H9 (cell line): ENCODE measurements at regions not wholly inside any gene's neighbourhood (a gene's known extent, or its start where the extent isn't known, plus 50 kb on each side); places are given as distances from the start of the nearest gene placed in this dataset.

ENCODE experiments used
- DNase-seq: peaks from one replicate; pipeline ENCODE4 v3.0.0-alpha.2; 2017
- H2AFZ ChIP-seq: one replicate; pipeline ENCODE4 v1.6.1; 2013; ENCODE audit warnings: mild to moderate bottlenecking, low read length, control low read depth, moderate library complexity
- H2AK5ac ChIP-seq: 2 replicates; pipeline ENCODE4 v1.6.1; 2013; ENCODE audit warnings: low read length, control low read depth, mixed read lengths; ENCODE audit not compliant: insufficient read length
- H2BK120ac ChIP-seq: one replicate; pipeline ENCODE4 v1.6.1; 2013; ENCODE audit warnings: low read depth, mild to moderate bottlenecking, low read length, control low read depth, inconsistent platforms; ENCODE audit not compliant: poor library complexity, severe bottlenecking
- H2BK12ac ChIP-seq: 2 replicates; pipeline ENCODE4 v1.6.1; 2013; ENCODE audit warnings: low read length, control low read depth, mixed read lengths, low read depth; ENCODE audit not compliant: insufficient read length
- H2BK15ac ChIP-seq: 2 replicates; pipeline ENCODE4 v1.6.1; 2013; ENCODE audit warnings: low read depth, low read length, control low read depth
- H2BK20ac ChIP-seq: one replicate; pipeline ENCODE4 v1.6.1; 2013; ENCODE audit warnings: low read depth, mild to moderate bottlenecking, low read length, control low read depth, inconsistent platforms; ENCODE audit not compliant: poor library complexity, severe bottlenecking
- H2BK5ac ChIP-seq: 2 replicates; pipeline ENCODE4 v1.6.1; 2013; ENCODE audit warnings: low read length, control low read depth, mixed read lengths; ENCODE audit not compliant: insufficient read length
- H3K14ac ChIP-seq: 2 replicates; pipeline ENCODE4 v1.6.1; 2013; ENCODE audit warnings: low read length, control low read depth; ENCODE audit not compliant: insufficient read depth
- H3K18ac ChIP-seq: 2 replicates; pipeline ENCODE4 v1.6.1; 2013; ENCODE audit warnings: low read depth, mild to moderate bottlenecking, mixed read lengths, low read length, control low read depth; ENCODE audit not compliant: insufficient read length
- H3K23ac ChIP-seq: 2 replicates; pipeline ENCODE4 v1.6.1; 2013; ENCODE audit warnings: low read length, control low read depth, mixed read lengths, low read depth; ENCODE audit not compliant: insufficient read length
- H3K23me2 ChIP-seq: 2 replicates; pipeline ENCODE4 v1.6.1; 2013; ENCODE audit warnings: low read depth, mild to moderate bottlenecking, mixed read lengths, low read length, control low read depth; ENCODE audit not compliant: insufficient read length, poor library complexity, severe bottlenecking
- H3K27ac ChIP-seq: 2 replicates; pipeline ENCODE4 v1.5.1; 2013; ENCODE audit warnings: low read length, control low read depth, mixed read lengths, low read depth; ENCODE audit not compliant: insufficient read length
- H3K27me3 ChIP-seq: 2 replicates; pipeline ENCODE4 v1.6.1; 2013; ENCODE audit warnings: low read length, control low read depth, inconsistent platforms; ENCODE audit not compliant: insufficient read depth
- H3K4ac ChIP-seq: 2 replicates; pipeline ENCODE4 v1.6.1; 2013; ENCODE audit warnings: low read depth, mild to moderate bottlenecking, control low read depth, inconsistent platforms, low read length, moderate library complexity
- H3K4me1 ChIP-seq: 2 replicates; pipeline ENCODE4 v1.6.1; 2013; ENCODE audit warnings: low read length, control low read depth, inconsistent platforms; ENCODE audit not compliant: insufficient read depth
- H3K4me2 ChIP-seq: 2 replicates; pipeline ENCODE4 v1.6.1; 2013; ENCODE audit warnings: low read length, control low read depth, mixed read lengths; ENCODE audit not compliant: insufficient read length, insufficient read depth
- H3K56ac ChIP-seq: 2 replicates; pipeline ENCODE4 v1.6.1; 2013; ENCODE audit warnings: low read depth, mild to moderate bottlenecking, mixed read lengths, low read length, control low read depth; ENCODE audit not compliant: insufficient read length
- H3K79me1 ChIP-seq: 2 replicates; pipeline ENCODE4 v1.6.1; 2013; ENCODE audit warnings: low read depth, mild to moderate bottlenecking, moderate library complexity, low read length, control low read depth, inconsistent platforms; ENCODE audit not compliant: insufficient read depth, poor library complexity, severe bottlenecking
- H3K79me2 ChIP-seq: 2 replicates; pipeline ENCODE4 v1.6.1; 2013; ENCODE audit warnings: low read length, control low read depth, inconsistent platforms; ENCODE audit not compliant: insufficient read depth
- H3K9ac ChIP-seq: 2 replicates; pipeline ENCODE4 v1.6.1; 2013; ENCODE audit warnings: low read length, control low read depth, mixed read lengths; ENCODE audit not compliant: insufficient read length; ENCODE audit errors: extremely low read depth
- H3K9me3 ChIP-seq: one replicate; pipeline ENCODE4 v1.6.1; 2013; ENCODE audit warnings: low read depth, low read length, inconsistent platforms; ENCODE audit not compliant: control insufficient read depth
- H3T11ph ChIP-seq: one replicate; pipeline ENCODE4 v1.6.1; 2013; ENCODE audit warnings: mild to moderate bottlenecking, low read length, control low read depth, inconsistent platforms
- H4K20me1 ChIP-seq: one replicate; pipeline ENCODE4 v1.6.1; 2013; ENCODE audit not compliant: control insufficient read depth, insufficient read length, insufficient read depth
- H4K5ac ChIP-seq: 2 replicates; pipeline ENCODE4 v1.6.1; 2013; ENCODE audit warnings: low read depth, mild to moderate bottlenecking, mixed read lengths, low read length, control low read depth; ENCODE audit not compliant: insufficient read length
- H4K8ac ChIP-seq: replicated peaks from 2 replicates; pipeline ENCODE4 v1.6.1; 2013; ENCODE audit warnings: low read length, control low read depth, mixed read lengths, low read depth; ENCODE audit not compliant: insufficient read length
- H4K91ac ChIP-seq: 2 replicates; pipeline ENCODE4 v1.6.1; 2013; ENCODE audit warnings: low read depth, mild to moderate bottlenecking, moderate library complexity, mixed read lengths, low read length, control low read depth; ENCODE audit not compliant: insufficient read length
- H3K27ac Mint-ChIP-seq, 3 experiments: 2 replicates in 2 of 3; 3 replicates in 1 of 3; pipeline ENCODE4 v1.8.0; 2020 to 2021; ENCODE audit warnings: mixed read lengths in 3 of 3, mild to moderate bottlenecking in 1 of 3, moderate library complexity in 1 of 3
- H3K27me3 Mint-ChIP-seq: 2 replicates; pipeline ENCODE4 v1.8.0; 2021; ENCODE audit warnings: low read depth, mild to moderate bottlenecking, moderate library complexity, mixed read lengths
- H3K36me3 Mint-ChIP-seq, 3 experiments: 2 replicates in 2 of 3; 3 replicates in 1 of 3; pipeline ENCODE4 v1.8.0; 2020 to 2021; ENCODE audit warnings: low read depth in 3 of 3, mixed read lengths in 3 of 3; ENCODE audit not compliant: insufficient read depth in 1 of 3
- H3K4me1 Mint-ChIP-seq, 2 experiments: 2 replicates each; pipeline ENCODE4 v1.8.0; 2020; ENCODE audit warnings: mixed read lengths in 2 of 2
- H3K4me3 Mint-ChIP-seq, 2 experiments: 2 replicates in 1 of 2; 3 replicates in 1 of 2; pipeline ENCODE4 v1.8.0; 2020 to 2021; ENCODE audit warnings: mild to moderate bottlenecking in 2 of 2, mixed read lengths in 2 of 2, moderate library complexity in 1 of 2
- H3K9me3 Mint-ChIP-seq, 2 experiments: 2 replicates in 1 of 2; 3 replicates in 1 of 2; pipeline ENCODE4 v1.8.0; 2020; ENCODE audit warnings: mild to moderate bottlenecking in 2 of 2, mixed read lengths in 2 of 2, moderate library complexity in 1 of 2
- CTCF ChIP-seq: fragments of 200-600 bp; sonication (generic); conservative IDR thresholded peaks from 3 replicates; pipeline ENCODE4 v1.8.0; 2021; ENCODE audit warnings: antibody characterized with exemption, mild to moderate bottlenecking
- WGBS: extraction: QIAGEN DNeasy Blood & Tissue Kit; methylation state at CpG from one replicate; pipeline ENCODE4 v1.1.7; 2013; ENCODE audit warnings: missing lambda C conversion rate, low lambda C conversion rate, mixed read lengths; ENCODE audit not compliant: insufficient read length; ENCODE audit errors: extremely low coverage; 5-methylcytosine and 5-hydroxymethylcytosine counted together

GRCh38 chr5:57698086-57698485, 215.5 kb upstream of the ACTBL2 start:
- no peak overlapping the region for H3K56ac ChIP-seq
- H3K4me1 Mint-ChIP-seq, result peaks cover 18 to 19% of the 10 kb centered on the region in 2 experiments
- H3K79me2 ChIP-seq, result no peaks in the 10 kb centered on the region
- H3K9ac ChIP-seq, result no peak overlapping the region
- H3K79me1 ChIP-seq, result no peaks in the 10 kb centered on the region
- H3K18ac ChIP-seq, result no peak overlapping the region
- H4K91ac ChIP-seq, result no peak overlapping the region
- H3K4me2 ChIP-seq, result no peak overlapping the region
- H4K8ac ChIP-seq, result no peak overlapping the region
- H3K27ac ChIP-seq, result no peak overlapping the region
- H3K23me2 ChIP-seq, result no peaks in the 10 kb centered on the region
- H3K23ac ChIP-seq, result no peak overlapping the region
- H3K27me3 ChIP-seq, result no peaks in the 10 kb centered on the region
- no peak overlapping the region for H2BK15ac ChIP-seq
- H3K14ac ChIP-seq, result no peak overlapping the region
- H3K9me3 ChIP-seq, result no peaks in the 10 kb centered on the region
- no peaks in the 10 kb centered on the region for H3K9me3 Mint-ChIP-seq
- no peak for DNase-seq
- H2AFZ ChIP-seq, result no peak overlapping the region
- no peak overlapping the region for H3K4ac ChIP-seq
- no peak overlapping the region for H2AK5ac ChIP-seq
- no peaks in the 10 kb centered on the region for H3K27me3 Mint-ChIP-seq
- no peak overlapping the region for H2BK12ac ChIP-seq
- no peak overlapping the region for H3K27ac Mint-ChIP-seq
- no peak overlapping the region for H2BK5ac ChIP-seq
- no peak overlapping the region; a peak in 1 of 5 replicates for H3K4me3 Mint-ChIP-seq
- H3K36me3 Mint-ChIP-seq, result no peaks in the 10 kb centered on the region
- no CpG with 5 or more reads among the region's 2 CpGs for WGBS
- H3K4me1 ChIP-seq, result peaks cover 2% of the 10 kb centered on the region; the same call in 1 of the 2 replicates
- no peak overlapping the region for H2BK120ac ChIP-seq
- H2BK20ac ChIP-seq, result no peak overlapping the region
- H4K5ac ChIP-seq, result no peak overlapping the region
- TF ChIP-seq CTCF, result no peak
- no peaks in the 10 kb centered on the region for H4K20me1 ChIP-seq
- no peak overlapping the region for H3T11ph ChIP-seq
